Loucy (cell line): ENCODE measurements at regions not wholly inside any gene's neighbourhood (a gene's known extent, or its start where the extent isn't known, plus 50 kb on each side); places are given as distances from the start of the nearest gene placed in this dataset.

Source experiments
- H2AFZ ChIP-seq: fragments of 200-600 bp; sonication (generic); 2 replicates; pipeline ENCODE4 v1.6.0; 2016; ENCODE audit warnings: antibody characterized with exemption, mild to moderate bottlenecking, low read length, moderate library complexity
- H3F3A ChIP-seq: fragments of 200-600 bp; 2 replicates; pipeline ENCODE4 v1.6.0; 2016; ENCODE audit warnings: antibody characterized with exemption, low read depth, mild to moderate bottlenecking
- H3K27me3 ChIP-seq: fragments of 200-600 bp; sonication (generic); 2 replicates; pipeline ENCODE4 v1.6.1; 2014; ENCODE audit warnings: low read length, mild to moderate bottlenecking; ENCODE audit not compliant: insufficient read depth, poor library complexity, severe bottlenecking
- H3K36me3 ChIP-seq: fragments of 200-600 bp; sonication (generic); 2 replicates; pipeline ENCODE4 v1.6.1; 2016; ENCODE audit warnings: low read length; ENCODE audit not compliant: insufficient read depth
- H3K4me1 ChIP-seq: fragments of 200-600 bp; sonication (generic); 2 replicates; pipeline ENCODE4 v1.5.1; 2014; ENCODE audit warnings: low read length, mild to moderate bottlenecking; ENCODE audit not compliant: insufficient read depth, poor library complexity, severe bottlenecking
- H3K4me2 ChIP-seq: fragments of 200-600 bp; sonication (generic); 2 replicates; pipeline ENCODE4 v1.6.0; 2014; ENCODE audit warnings: antibody characterized with exemption, low read length, low read depth, mild to moderate bottlenecking; ENCODE audit not compliant: poor library complexity, severe bottlenecking
- H3K4me3 ChIP-seq: fragments of 200-600 bp; sonication (generic); 2 replicates; pipeline ENCODE4 v1.5.1; 2014; ENCODE audit warnings: low read length, mild to moderate bottlenecking, mixed read lengths; ENCODE audit not compliant: poor library complexity, severe bottlenecking
- H3K79me2 ChIP-seq: fragments of 200-600 bp; sonication (generic); 2 replicates; pipeline ENCODE4 v1.6.1; 2014; ENCODE audit warnings: low read length; ENCODE audit not compliant: insufficient read depth
- H3K9ac ChIP-seq: fragments of 200-600 bp; sonication (generic); 2 replicates; pipeline ENCODE4 v1.6.0; 2014; ENCODE audit warnings: mild to moderate bottlenecking, low read depth, low read length, moderate library complexity; ENCODE audit not compliant: poor library complexity, severe bottlenecking
- H3K9me2 ChIP-seq: fragments of 200-600 bp; sonication (generic); replicated peaks from 2 replicates; pipeline ENCODE4 v1.6.1; 2016; ENCODE audit warnings: low read depth, low read length, mixed read lengths
- H3K9me3 ChIP-seq: fragments of 200-600 bp; sonication (generic); 2 replicates; pipeline ENCODE4 v1.6.1; 2014; ENCODE audit warnings: mild to moderate bottlenecking, antibody characterized with exemption, low read length, low read depth; ENCODE audit not compliant: insufficient read depth
- H4K20me1 ChIP-seq: fragments of 200-600 bp; sonication (generic); 2 replicates; pipeline ENCODE4 v1.6.0; 2014; ENCODE audit warnings: antibody characterized with exemption, low read length, mild to moderate bottlenecking; ENCODE audit not compliant: insufficient read depth, poor library complexity, severe bottlenecking
- EZH2phosphoT487 ChIP-seq: fragments of 200-600 bp; IDR thresholded peaks from 2 replicates; pipeline ENCODE4 v1.6.1; 2018; ENCODE audit warnings: antibody characterized with exemption, mild to moderate bottlenecking, moderate library complexity, borderline replicate concordance
- TF ChIP-seq, protein P1 (sequence below): fragments of 200-600 bp; sonication (generic); conservative IDR thresholded peaks from 2 replicates; pipeline ENCODE4 v1.5.1; 2014; ENCODE audit warnings: mild to moderate bottlenecking, antibody characterized with exemption, low read length

GRCh38 chr3:113058188-113058587 lies 67.4 kb downstream of the GTPBP8 start:
- Histone ChIP-seq H3K9me3 (no peaks in the 10 kb centered on the region), H3K4me1 (no peaks in the 10 kb centered on the region), H3F3A (no peaks in the 10 kb centered on the region), H3K4me3 (no peak overlapping the region), H3K36me3 (no peaks in the 10 kb centered on the region), H3K79me2 (no peaks in the 10 kb centered on the region), H3K9me2 (no peaks in the 10 kb centered on the region), H3K4me2 (no peak overlapping the region), H3K27me3 (no peaks in the 10 kb centered on the region), H4K20me1 (no peaks in the 10 kb centered on the region), H2AFZ (no peak overlapping the region), H3K9ac (no peak overlapping the region)
- no peak for TF ChIP-seq EZH2phosphoT487
- TF ChIP-seq, protein P1, sequence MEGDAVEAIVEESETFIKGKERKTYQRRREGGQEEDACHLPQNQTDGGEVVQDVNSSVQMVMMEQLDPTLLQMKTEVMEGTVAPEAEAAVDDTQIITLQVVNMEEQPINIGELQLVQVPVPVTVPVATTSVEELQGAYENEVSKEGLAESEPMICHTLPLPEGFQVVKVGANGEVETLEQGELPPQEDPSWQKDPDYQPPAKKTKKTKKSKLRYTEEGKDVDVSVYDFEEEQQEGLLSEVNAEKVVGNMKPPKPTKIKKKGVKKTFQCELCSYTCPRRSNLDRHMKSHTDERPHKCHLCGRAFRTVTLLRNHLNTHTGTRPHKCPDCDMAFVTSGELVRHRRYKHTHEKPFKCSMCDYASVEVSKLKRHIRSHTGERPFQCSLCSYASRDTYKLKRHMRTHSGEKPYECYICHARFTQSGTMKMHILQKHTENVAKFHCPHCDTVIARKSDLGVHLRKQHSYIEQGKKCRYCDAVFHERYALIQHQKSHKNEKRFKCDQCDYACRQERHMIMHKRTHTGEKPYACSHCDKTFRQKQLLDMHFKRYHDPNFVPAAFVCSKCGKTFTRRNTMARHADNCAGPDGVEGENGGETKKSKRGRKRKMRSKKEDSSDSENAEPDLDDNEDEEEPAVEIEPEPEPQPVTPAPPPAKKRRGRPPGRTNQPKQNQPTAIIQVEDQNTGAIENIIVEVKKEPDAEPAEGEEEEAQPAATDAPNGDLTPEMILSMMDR, result no peak

DNA sequence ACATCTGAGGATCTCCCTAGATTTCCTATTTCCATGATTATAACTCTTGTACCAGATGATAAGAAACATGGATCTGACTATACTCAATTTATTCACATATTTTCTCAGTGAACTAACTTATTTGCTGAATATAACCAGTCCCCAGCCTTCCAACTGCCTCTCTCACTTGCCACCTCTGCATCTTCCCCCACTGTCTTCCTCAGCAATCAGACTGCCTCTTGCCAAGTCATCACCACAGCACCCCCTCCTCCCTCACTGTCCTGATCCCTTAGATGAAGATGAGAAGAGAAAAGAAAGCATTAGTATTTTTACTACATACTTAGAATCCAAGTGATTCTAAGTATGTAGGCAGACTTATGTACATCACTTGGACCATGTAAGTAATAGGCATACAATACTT lies 71.9 kb downstream of the GTPBP8 start:
- H3K9me2 ChIP-seq, result no peaks in the 10 kb centered on the region
- TF ChIP-seq EZH2phosphoT487, result no peak
- TF ChIP-seq, protein P1, result no peak
- H2AFZ ChIP-seq, result no peak overlapping the region
- no peaks in the 10 kb centered on the region for H3F3A ChIP-seq
- H3K9ac ChIP-seq, result no peak overlapping the region
- no peaks in the 10 kb centered on the region for H3K79me2 ChIP-seq
- H3K9me3 ChIP-seq, result no peaks in the 10 kb centered on the region
- H3K36me3 ChIP-seq, result no peaks in the 10 kb centered on the region
- no peak overlapping the region for H3K4me3 ChIP-seq
- no peaks in the 10 kb centered on the region for H3K4me1 ChIP-seq
- no peaks in the 10 kb centered on the region for H4K20me1 ChIP-seq
- H3K27me3 ChIP-seq, result no peaks in the 10 kb centered on the region
- H3K4me2 ChIP-seq, result no peak overlapping the region

- H3K4me3 ChIP-seq, result no peak overlapping the region
- H3K4me2 ChIP-seq, result no peak overlapping the region
- H3K9ac ChIP-seq, result no peak overlapping the region
- no peaks in the 10 kb centered on the region for H3K79me2 ChIP-seq
- TF ChIP-seq EZH2phosphoT487, result no peak
- TF ChIP-seq, protein P1, result no peak
- no peaks in the 10 kb centered on the region for H3K27me3 ChIP-seq
- H3F3A ChIP-seq, result no peaks in the 10 kb centered on the region
- no peaks in the 10 kb centered on the region for H3K9me3 ChIP-seq
- no peaks in the 10 kb centered on the region for H3K36me3 ChIP-seq
- no peaks in the 10 kb centered on the region for H4K20me1 ChIP-seq
- H2AFZ ChIP-seq, result no peak overlapping the region
- no peaks in the 10 kb centered on the region for H3K9me2 ChIP-seq
- H3K4me1 ChIP-seq, result no peaks in the 10 kb centered on the region
These were observed 72.5 kb downstream of the GTPBP8 start for GRCh38 chr3:113063126-113063894.
